Heart right ventricle (tissue), 16 donors: ENCODE measurements at regions not wholly inside any gene's neighbourhood (a gene's known extent, or its start where the extent isn't known, plus 50 kb on each side); places are given as distances from the start of the nearest gene placed in this dataset.

ENCODE experiments used
- ATAC-seq, 8 donors: fragments of 200-7000 bp; cut with Tn5 transposase; one replicate each; pipeline ENCODE4 v1.9.1; 2020; ENCODE audit warnings: mild to moderate bottlenecking in 8 of 8, moderate library complexity in 8 of 8, moderate number of reproducible peaks in 1 of 8
- DNase-seq, 2 donors: peaks; one replicate each; pipeline ENCODE4 v3.0.0-alpha.2; 2020
- H3K27ac ChIP-seq, 10 donors: fragments of 200-600 bp; sonication (generic) in 2 of 10; one replicate each; pipeline versions ENCODE4 v1.5.0 to v1.8.0; 2020 to 2022; ENCODE audit warnings: mild to moderate bottlenecking in 3 of 10
- H3K27me3 ChIP-seq, 7 donors: fragments of 200-600 bp; one replicate each; pipeline ENCODE4 v1.8.0; 2021 to 2022; ENCODE audit warnings: mild to moderate bottlenecking in 2 of 7
- H3K36me3 ChIP-seq, 9 donors: fragments of 200-600 bp; sonication (generic) in 1 of 9; one replicate each; pipeline versions ENCODE4 v1.5.0 to v1.8.0; 2020 to 2022; ENCODE audit warnings: mild to moderate bottlenecking in 2 of 9
- H3K4me1 ChIP-seq, 9 donors: fragments of 200-600 bp; sonication (generic) in 1 of 9; one replicate each; pipeline versions ENCODE4 v1.5.0 to v1.8.0; 2020 to 2022; ENCODE audit warnings: mild to moderate bottlenecking in 4 of 9
- H3K4me3 ChIP-seq, 10 donors: fragments of 200-600 bp; sonication (generic) in 2 of 10; one replicate each; pipeline versions ENCODE4 v1.5.0 to v1.8.0; 2020 to 2022; ENCODE audit warnings: mild to moderate bottlenecking in 7 of 10, moderate library complexity in 2 of 10
- H3K9me3 ChIP-seq, 11 donors: fragments of 200-600 bp in 10 of 11; sonication (generic) in 2 of 11; one replicate each; pipeline versions ENCODE4 v1.5.0 to v1.8.0; 2013 to 2022; ENCODE audit warnings: mild to moderate bottlenecking in 2 of 11, control low read depth in 1 of 11, moderate library complexity in 1 of 11
- CTCF ChIP-seq, 9 donors: fragments of 200-600 bp; sonication (generic) in 2 of 9; IDR thresholded peaks; one replicate each; pipeline versions ENCODE4 v1.5.0 to v1.8.0; 2021 to 2022; ENCODE audit warnings: antibody characterized with exemption in 9 of 9, mild to moderate bottlenecking in 5 of 9, moderate library complexity in 1 of 9
- WGBS, 2 donors: extraction: QIAGEN DNeasy Blood & Tissue Kit; methylation state at CpG; one replicate each; pipeline ENCODE4 v1.1.7; 2013; ENCODE audit warnings: inconsistent platforms in 1 of 2; 5-methylcytosine and 5-hydroxymethylcytosine counted together
- intact Hi-C, 10 donors: fragments of 100-400 bp; cut with DNase I; formaldehyde crosslinking; loops; one replicate each; pipeline versions ENCODE4 v1.11.1 to v1.14.2; 2022
- donor health status: Arrhythmogenic right ventricular cardiomyopathy.
- donor health status: ischemic (EF 13 %, LVEDD 7.1; RV severe dilation, severe dysfunction).
- donor health status: healthy with polysubstance abuse.
- donor health status: DM: no; HTN: yes; CAD: no.
- donor health status: DM: no; HTN: no; CAD: no.
- donor health status: ischemic (EF 25% LVEDD 6.9; RV normal size, moderate dysfunction).
- donor health status: ischemic (EF 25% LVEDD 5.7; RV mildly dilated, moderate dysfunction).
- donor health status: healthy.
- donor health status: DM: yes; HTN: yes; CAD: no.
- donor health status: Ischemic cardiomyopathy.
- donor health status: ischemic (EF 35%, LVEDD 5.7; RV mildly dilated, moderate dysfunction).
- donor health status: nonischemic (EF 11% LVEDD 7.7; RV severe dilation, severe dysfunction).
- donor health status: DM: yes; HTN: yes; CAD: no.
- donor health status: PGD.
- donor health status: ischemic (EF 29% LVEDD 5.4; RV normal size, mild dysfunction).
- donor health status: nonischemic (EF 23%, LVEDD 6.1; RV moderate dilation, normal function).

GRCh38 chr6:74925683-74926082 is 280.2 kb downstream of the COL12A1 start:
- no peak for TF ChIP-seq CTCF (IDR thresholded peaks at IDR 0.05)
- H3K27ac ChIP-seq, result no peak overlapping the region
- no peak overlapping the region for H3K4me3 ChIP-seq
- 59 to 66% methylated on average over 5 of the region's 5 CpGs for WGBS, 2 donors
- intact Hi-C loops, result no loop called here
- H3K9me3 ChIP-seq, result no peaks in the 10 kb centered on the region
- ATAC-seq (peak in 2 of 8 donors; percentile 22 to 42), DNase-seq (no peak)
- no peaks in the 10 kb centered on the region for H3K36me3 ChIP-seq
- H3K27me3 ChIP-seq, result no peaks in the 10 kb centered on the region
- H3K4me1 ChIP-seq, result peaks cover 0 to 6% (median 0%) of the 10 kb centered on the region in 9 donors

GRCh38 chr6:74914888-74915287 is 291.0 kb downstream of the COL12A1 start:
- Histone ChIP-seq H3K9me3 (no peaks in the 10 kb centered on the region), H3K4me1 (no peaks in the 10 kb centered on the region), H3K27me3 (no peaks in the 10 kb centered on the region), H3K36me3 (no peaks in the 10 kb centered on the region), H3K4me3 (no peak overlapping the region), H3K27ac (no peak overlapping the region)
- intact Hi-C loops, result no loop called here
- no peak for TF ChIP-seq CTCF (IDR thresholded peaks at IDR 0.05)
- 79 to 85% methylated on average over 3 of the region's 3 CpGs for WGBS, 2 donors
- DNase-seq (no peak), ATAC-seq (no peak)

- DNase-seq (no peak), ATAC-seq (no peak)
- Histone ChIP-seq H3K27ac (no peak overlapping the region), H3K4me3 (no peak overlapping the region), H3K9me3 (peaks cover 0 to 4% (median 0%) of the 10 kb centered on the region in 11 donors), H3K27me3 (no peaks in the 10 kb centered on the region), H3K4me1 (no peaks in the 10 kb centered on the region), H3K36me3 (no peaks in the 10 kb centered on the region)
- TF ChIP-seq CTCF (IDR thresholded peaks at IDR 0.05), result no peak
- WGBS, 2 donors, result 29 to 31% methylated on average over 3 of the region's 3 CpGs
- intact Hi-C loops, result no loop called here
Measured at GRCh38 chr6:74912234-74912633, 293.6 kb downstream of the COL12A1 start.

GRCh38 chr6:74902846-74903245 is 303.0 kb downstream of the COL12A1 start:
- 92 to 95% methylated on average over 2 of the region's 2 CpGs for WGBS, 2 donors
- no peak for TF ChIP-seq CTCF (IDR thresholded peaks at IDR 0.05)
- intact Hi-C loops, result no loop called here
- no peak overlapping the region for H3K27ac ChIP-seq
- ATAC-seq (no peak), DNase-seq (no peak)
- peaks cover 0 to 60% (median 16%) of the 10 kb centered on the region in 11 donors for H3K9me3 ChIP-seq
- H3K4me3 ChIP-seq, result no peak overlapping the region
- no peaks in the 10 kb centered on the region for H3K4me1 ChIP-seq
- H3K36me3 ChIP-seq, result no peaks in the 10 kb centered on the region
- no peaks in the 10 kb centered on the region for H3K27me3 ChIP-seq
